ENCODE measurements at regions not wholly inside any gene's neighbourhood (a gene's known extent, or its start where the extent isn't known, plus 50 kb on each side); places are given as distances from the start of the nearest gene placed in this dataset.

GRCh38 chr16:62664566-62664965 is 628.3 kb upstream of the CDH8 start:
- ATAC-seq (ENCODE audit: low FRiP score), result no peak
- TF ChIP-seq CTCF (IDR thresholded peaks at IDR 0.05), result no peak
- no peak for DNase-seq (ENCODE audit: low spot score)

GRCh38 chr16:62661435-62661834 is 625.2 kb upstream of the CDH8 start:
- no peak for DNase-seq (ENCODE audit: low spot score)
- no peak for TF ChIP-seq CTCF (IDR thresholded peaks at IDR 0.05)
- no peak for ATAC-seq (ENCODE audit: low FRiP score)

GRCh38 chr16:62657116-62657515 is 620.9 kb upstream of the CDH8 start:
- ATAC-seq (ENCODE audit: low FRiP score) (no peak), DNase-seq (ENCODE audit: low spot score) (no peak)
- TF ChIP-seq CTCF (IDR thresholded peaks at IDR 0.05), result no peak

GRCh38 chr16:62652441-62653120 is 616.3 kb upstream of the CDH8 start:
- ATAC-seq (ENCODE audit: low FRiP score) (no peak), DNase-seq (ENCODE audit: low spot score) (no peak)

GRCh38 chr16:62648256-62648655 is 612.0 kb upstream of the CDH8 start:
- TF ChIP-seq CTCF (IDR thresholded peaks at IDR 0.05), result no peak
- DNase-seq (ENCODE audit: low spot score), result no peak
- ATAC-seq (ENCODE audit: low FRiP score), result no peak

More at GRCh38 chr16:62652441-62653120, 616.3 kb upstream of the CDH8 start:
- TF ChIP-seq CTCF (IDR thresholded peaks at IDR 0.05), result no peak

GRCh38 chr16:62644030-62644812 is 608.0 kb upstream of the CDH8 start:
- TF ChIP-seq CTCF (IDR thresholded peaks at IDR 0.05), result no peak
- ATAC-seq (ENCODE audit: low FRiP score) (no peak), DNase-seq (ENCODE audit: low spot score) (no peak)

GRCh38 chr16:62642677-62643076 is 606.4 kb upstream of the CDH8 start:
- ATAC-seq (ENCODE audit: low FRiP score) (no peak), DNase-seq (ENCODE audit: low spot score) (no peak)
- no peak for TF ChIP-seq CTCF (IDR thresholded peaks at IDR 0.05)

Data from omental fat pad (tissue), 3 donors.